Common myeloid progenitor, CD34-positive (primary cell): ENCODE measurements at regions not wholly inside any gene's neighbourhood (a gene's known extent, or its start where the extent isn't known, plus 50 kb on each side); places are given as distances from the start of the nearest gene placed in this dataset.
"Not testable (repeated sequence)": the region's sequence is repeated elsewhere in the genome, so short reads cannot be mapped to it uniquely, and the experiment has no call there.

Experiments used
- CTCF ChIA-PET: fragments of 350-600 bp; sonication (Branson Sonifier 250); formaldehyde crosslinking; loops from one replicate; lab custom pipeline; 2021; ENCODE audit warnings: antibody characterized with exemption; lab: Charles Lee
- POLR2A ChIA-PET: fragments of 350-600 bp; sonication (Branson Sonifier 250); formaldehyde crosslinking; loops from one replicate; lab custom pipeline; 2021; ENCODE audit warnings: antibody characterized with exemption; lab: Charles Lee
- DNase-seq, 3 donors: peaks; one replicate each; pipeline versions ENCODE4 v3.0.0 to v3.0.0-alpha.2; 2013
- H3K27ac ChIP-seq, 2 experiments: 1 replicate in 1 of 2; 2 replicates in 1 of 2; pipeline ENCODE4 v1.7.0; 2013; ENCODE audit warnings: inconsistent platforms in 2 of 2, low read length in 2 of 2, mild to moderate bottlenecking in 2 of 2, low read depth in 1 of 2, moderate library complexity in 1 of 2; ENCODE audit not compliant: severe bottlenecking in 2 of 2, insufficient read depth in 1 of 2, poor library complexity in 1 of 2
- H3K27me3 ChIP-seq, 5 experiments: replicated peaks in 2 of 5; 1 replicate in 3 of 5; 2 replicates in 2 of 5; pipeline versions ENCODE4 v1.6.1 to v1.7.0; 2013; ENCODE audit warnings: low read length in 4 of 5, mild to moderate bottlenecking in 2 of 5, moderate library complexity in 2 of 5, inconsistent platforms in 1 of 5; ENCODE audit not compliant: insufficient read depth in 5 of 5, control insufficient read depth in 4 of 5
- H3K36me3 ChIP-seq, 4 experiments: 1 replicate in 2 of 4; 2 replicates in 2 of 4; pipeline versions ENCODE4 v1.6.1 to v1.7.0; 2013; ENCODE audit warnings: low read length in 3 of 4, control low read depth in 1 of 4, mild to moderate bottlenecking in 1 of 4; ENCODE audit not compliant: control insufficient read depth in 4 of 4, insufficient read depth in 4 of 4
- H3K4me1 ChIP-seq, 4 experiments: 1 replicate in 3 of 4; 2 replicates in 1 of 4; pipeline versions ENCODE4 v1.6.1 to v1.7.1; 2013; ENCODE audit warnings: low read length in 3 of 4, mild to moderate bottlenecking in 3 of 4, control low read depth in 1 of 4, inconsistent platforms in 1 of 4, moderate library complexity in 1 of 4; ENCODE audit not compliant: control insufficient read depth in 4 of 4, insufficient read depth in 4 of 4; ENCODE audit errors: control extremely low read depth in 1 of 4
- H3K4me3 ChIP-seq, 7 experiments: 1 replicate in 4 of 7; 2 replicates in 3 of 7; pipeline versions ENCODE4 v1.5.1 to v1.7.0; 2013; ENCODE audit warnings: mild to moderate bottlenecking in 7 of 7, low read length in 6 of 7, moderate library complexity in 6 of 7, inconsistent platforms in 2 of 7, low read depth in 2 of 7, control low read depth in 1 of 7; ENCODE audit not compliant: insufficient read depth in 4 of 7, control insufficient read depth in 1 of 7; ENCODE audit errors: extremely low read depth in 1 of 7
- H3K9me3 ChIP-seq, 5 experiments: 1 replicate in 4 of 5; 2 replicates in 1 of 5; pipeline versions ENCODE4 v1.6.1 to v1.7.1; 2013; ENCODE audit warnings: low read length in 4 of 5, mild to moderate bottlenecking in 2 of 5, inconsistent platforms in 1 of 5, low read depth in 1 of 5, moderate library complexity in 1 of 5; ENCODE audit not compliant: control insufficient read depth in 4 of 5, insufficient read depth in 2 of 5; ENCODE audit errors: control extremely low read depth in 1 of 5
- WGBS: methylation state at CpG from one replicate; pipeline ENCODE4 v1.1.5; 2013; ENCODE audit not compliant: insufficient coverage; 5-methylcytosine and 5-hydroxymethylcytosine counted together

DNA sequence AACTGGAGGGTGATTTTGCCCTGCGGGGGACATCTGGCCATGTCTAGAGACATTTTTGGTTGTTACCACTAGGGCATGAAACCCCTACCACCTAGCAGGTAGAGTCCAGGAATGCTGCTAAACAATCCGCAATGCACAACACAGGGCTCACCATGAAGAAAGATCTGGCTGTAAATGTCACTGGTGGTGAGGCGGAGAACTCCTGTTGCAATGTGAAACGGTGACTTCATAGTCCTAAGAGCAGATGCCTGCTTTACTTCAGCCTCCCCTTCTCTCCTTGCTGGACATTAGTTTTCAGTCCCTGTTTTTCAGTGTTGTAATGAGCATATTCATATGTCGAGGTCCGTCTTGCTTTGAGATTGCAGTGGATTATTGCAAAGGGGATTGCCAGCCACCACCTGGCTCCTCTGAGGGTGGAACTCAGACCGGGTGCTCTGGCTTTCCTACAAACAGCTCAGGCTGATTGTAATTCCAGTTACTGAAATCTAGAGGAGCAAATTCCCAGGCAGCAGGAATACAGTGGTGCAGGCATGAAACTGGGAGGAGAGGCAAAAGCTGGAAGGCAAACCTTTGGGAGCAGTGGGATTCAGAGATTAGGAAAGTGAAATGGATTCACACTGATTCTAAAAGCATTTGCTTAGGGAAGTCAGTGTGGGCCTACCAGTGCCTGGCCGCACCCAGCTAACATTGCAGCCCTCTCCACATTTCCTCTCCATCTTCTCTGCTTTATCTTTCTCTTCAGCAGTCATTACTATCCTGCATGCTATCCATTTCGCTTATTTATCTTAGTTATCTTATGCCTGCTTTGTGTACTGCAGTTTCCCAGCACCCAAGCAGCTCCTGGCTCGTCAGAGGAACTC lies 76.1 kb upstream of the PCDH8 start:
- POLR2A ChIA-PET: no interaction called here
- CTCF ChIA-PET: no interaction called here
- 92% methylated on average over 8 of the region's 10 CpGs for WGBS

DNA sequence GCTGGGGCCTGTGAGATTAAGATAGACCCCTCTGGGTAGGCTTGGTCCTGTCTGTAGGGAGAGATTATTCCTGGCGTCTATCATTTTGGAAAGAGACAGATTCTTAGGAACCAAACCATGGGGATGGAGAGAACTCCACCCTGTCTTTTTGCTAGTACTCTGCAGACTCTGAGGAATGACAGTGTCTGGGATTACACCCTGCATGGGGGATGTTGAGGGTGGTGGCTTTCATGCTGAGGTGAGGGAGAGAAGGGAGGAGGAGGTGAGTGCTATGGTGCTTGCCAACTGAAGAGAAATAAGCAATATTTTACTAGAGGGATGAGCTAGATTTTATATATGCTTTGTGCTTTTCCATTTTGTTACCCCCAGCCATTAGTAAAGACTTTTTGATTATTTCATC lies 74.5 kb upstream of the PCDH8 start:
- Histone ChIP-seq H3K27ac (no peak overlapping the region), H3K4me3 (no peak overlapping the region), H3K9me3 (no peaks in the 10 kb centered on the region), H3K27me3 (no peaks in the 10 kb centered on the region), H3K36me3 (no peaks in the 10 kb centered on the region), H3K4me1 (no peaks in the 10 kb centered on the region)
- POLR2A ChIA-PET: no interaction called here
- DNase-seq: no peak
- WGBS: no CpG with 5 or more reads among the region's 1 CpG
- CTCF ChIA-PET: no interaction called here

More for the DNA sequence above, 76.1 kb upstream of the PCDH8 start:
- H3K27me3 ChIP-seq: peaks cover 0 to 3% (median 0%) of the 10 kb centered on the region in 5 experiments
- H3K4me1 ChIP-seq: no peaks in the 10 kb centered on the region
- no peak overlapping the region for H3K27ac ChIP-seq
- no peaks in the 10 kb centered on the region for H3K9me3 ChIP-seq
- no peak overlapping the region for H3K4me3 ChIP-seq
- H3K36me3 ChIP-seq: no peaks in the 10 kb centered on the region
- DNase-seq: no peak

DNA sequence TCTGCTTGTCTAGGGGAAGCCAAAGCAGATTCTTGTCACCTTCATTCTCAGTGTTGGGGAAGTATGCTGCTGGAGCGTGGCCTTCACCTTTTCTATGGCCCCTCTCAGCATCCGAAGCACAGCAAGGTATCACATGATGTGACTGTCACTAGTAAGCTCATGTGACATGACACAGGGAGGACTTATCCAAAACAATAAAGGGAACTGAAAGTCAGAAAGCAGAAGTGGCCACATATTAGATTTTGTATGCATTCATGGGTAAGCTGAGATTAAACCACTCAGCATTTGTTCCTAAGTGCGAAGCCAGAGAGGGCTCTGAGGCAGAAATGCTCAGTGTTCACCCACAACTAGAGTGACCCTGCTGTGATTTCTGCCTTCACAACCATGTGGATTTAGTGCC lies 72.8 kb upstream of the PCDH8 start:
- H3K36me3 ChIP-seq: no peaks in the 10 kb centered on the region
- H3K4me3 ChIP-seq: no peak overlapping the region
- no peaks in the 10 kb centered on the region for H3K27me3 ChIP-seq
- no peaks in the 10 kb centered on the region for H3K9me3 ChIP-seq
- CTCF ChIA-PET: no interaction called here
- POLR2A ChIA-PET: no interaction called here
- no peaks in the 10 kb centered on the region for H3K4me1 ChIP-seq
- no peak overlapping the region for H3K27ac ChIP-seq
- 0% methylated on average over 3 of the region's 3 CpGs for WGBS
- DNase-seq: peak; percentile 36 to 80 (median 69)

DNA sequence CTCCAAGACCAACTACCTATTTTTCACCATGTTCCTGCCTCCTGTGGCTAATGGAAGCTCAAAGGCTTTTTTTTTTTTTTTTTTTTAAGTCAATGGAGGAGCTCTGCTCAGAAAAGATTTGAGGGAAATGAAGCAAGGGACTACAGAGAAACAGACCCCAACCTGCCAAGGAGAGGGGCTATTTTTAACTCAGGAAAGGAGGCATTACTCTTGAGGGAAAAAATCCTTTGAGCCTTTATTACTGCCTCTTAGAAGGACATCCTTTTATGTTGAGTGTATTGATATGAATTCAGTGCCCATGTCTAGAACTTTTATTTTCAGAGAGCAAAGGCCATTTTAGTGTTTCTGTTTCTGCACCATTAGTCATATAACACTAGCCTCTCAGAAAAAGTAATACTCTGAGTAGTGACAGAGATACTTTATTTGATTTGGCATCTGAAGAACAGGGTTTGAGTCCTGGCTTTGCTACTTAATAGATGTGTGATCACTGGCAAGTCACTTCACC lies 68.1 kb upstream of the PCDH8 start:
- ChIA-PET CTCF (no interaction called here), POLR2A (no interaction called here)
- Histone ChIP-seq H3K27ac (no peak overlapping the region), H3K9me3 (no peaks in the 10 kb centered on the region), H3K36me3 (no peaks in the 10 kb centered on the region), H3K4me3 (no peak overlapping the region), H3K27me3 (no peaks in the 10 kb centered on the region), H3K4me1 (no peaks in the 10 kb centered on the region)
- DNase-seq: no peak

DNA sequence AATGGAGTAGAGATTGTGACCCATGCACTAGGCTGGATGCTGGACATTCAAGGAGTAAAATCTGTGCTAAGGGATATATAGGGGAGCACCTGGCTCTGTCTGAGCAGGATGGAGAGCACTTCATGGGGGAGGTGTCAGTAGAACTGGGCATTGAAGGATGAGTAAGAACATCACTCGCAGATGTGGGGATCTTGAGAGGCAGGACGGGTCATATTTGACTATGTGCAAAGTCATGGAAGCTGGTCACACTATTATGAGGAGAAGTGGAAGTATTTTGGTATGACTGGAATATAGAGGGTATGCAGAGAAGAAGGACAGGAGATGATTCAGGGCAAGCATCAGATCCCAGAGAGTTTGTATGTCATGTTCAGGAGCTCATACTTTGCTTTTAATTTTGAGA lies 62.9 kb upstream of the PCDH8 start:
- no peak overlapping the region for H3K4me3 ChIP-seq
- whole genome bisulfite sequencing: 100% methylated on average over 2 of the region's 2 CpGs
- POLR2A ChIA-PET: no interaction called here

DNA sequence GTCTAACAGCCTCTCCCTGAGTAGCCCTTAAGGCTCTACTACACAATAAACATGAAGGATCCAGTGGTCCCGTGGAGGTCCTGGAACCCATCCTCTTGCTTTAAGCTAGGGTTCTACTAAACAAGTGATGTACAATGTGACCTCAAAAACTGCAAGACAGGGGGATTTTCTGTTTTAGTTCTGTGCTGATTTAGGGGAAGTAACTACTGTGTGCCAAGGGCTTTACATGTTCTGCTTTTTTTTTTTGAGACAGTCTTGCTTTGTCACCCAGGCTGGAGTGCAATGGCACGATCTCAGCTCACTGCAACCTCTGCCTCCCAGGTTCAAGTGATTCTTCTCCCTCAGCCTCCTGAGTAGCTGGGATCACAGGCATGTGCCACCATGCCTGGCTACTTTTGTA lies 61.9 kb upstream of the PCDH8 start:
- H3K9me3 ChIP-seq, H3K27ac ChIP-seq, H3K4me1 ChIP-seq, H3K36me3 ChIP-seq, H3K4me3 ChIP-seq, POLR2A ChIA-PET: not testable (repeated sequence)
- WGBS: 0% methylated on average over 1 of the region's 2 CpGs
- peaks cover 0 to 20% (median 12%) of the 10 kb centered on the region in 5 experiments for H3K27me3 ChIP-seq
- peak; percentile 23 to 78 (median 75) for DNase-seq
- CTCF ChIA-PET: interaction anchor here (1.2 to 3.0 kb wide), 3 partner anchors 17 to 58 kb away, joined by 3 to 12 read pairs (median 3); no protein-coding TSS in a partner anchor

More for the DNA sequence above, 62.9 kb upstream of the PCDH8 start:
- no peak for DNase-seq
- Histone ChIP-seq H3K9me3 (no peaks in the 10 kb centered on the region), H3K4me1 (no peaks in the 10 kb centered on the region), H3K27me3 (peaks cover 0 to 10% (median 3%) of the 10 kb centered on the region in 5 experiments), H3K27ac (no peak overlapping the region), H3K36me3 (no peaks in the 10 kb centered on the region)
- CTCF ChIA-PET: interaction anchor here (1.2 to 3.0 kb wide), 2 partner anchors 18 to 57 kb away, joined by 3 to 12 read pairs; no protein-coding TSS in a partner anchor
